H9 (cell line): ENCODE measurements at regions not wholly inside any gene's neighbourhood (a gene's known extent, or its start where the extent isn't known, plus 50 kb on each side); places are given as distances from the start of the nearest gene placed in this dataset.

Experiments
- DNase-seq: peaks from one replicate; pipeline ENCODE4 v3.0.0-alpha.2; 2017
- H2AFZ ChIP-seq: one replicate; pipeline ENCODE4 v1.6.1; 2013; ENCODE audit warnings: mild to moderate bottlenecking, low read length, control low read depth, moderate library complexity
- H2AK5ac ChIP-seq: 2 replicates; pipeline ENCODE4 v1.6.1; 2013; ENCODE audit warnings: low read length, control low read depth, mixed read lengths; ENCODE audit not compliant: insufficient read length
- H2BK120ac ChIP-seq: one replicate; pipeline ENCODE4 v1.6.1; 2013; ENCODE audit warnings: low read depth, mild to moderate bottlenecking, low read length, control low read depth, inconsistent platforms; ENCODE audit not compliant: poor library complexity, severe bottlenecking
- H2BK12ac ChIP-seq: 2 replicates; pipeline ENCODE4 v1.6.1; 2013; ENCODE audit warnings: low read length, control low read depth, mixed read lengths, low read depth; ENCODE audit not compliant: insufficient read length
- H2BK15ac ChIP-seq: 2 replicates; pipeline ENCODE4 v1.6.1; 2013; ENCODE audit warnings: low read depth, low read length, control low read depth
- H2BK20ac ChIP-seq: one replicate; pipeline ENCODE4 v1.6.1; 2013; ENCODE audit warnings: low read depth, mild to moderate bottlenecking, low read length, control low read depth, inconsistent platforms; ENCODE audit not compliant: poor library complexity, severe bottlenecking
- H2BK5ac ChIP-seq: 2 replicates; pipeline ENCODE4 v1.6.1; 2013; ENCODE audit warnings: low read length, control low read depth, mixed read lengths; ENCODE audit not compliant: insufficient read length
- H3K14ac ChIP-seq: 2 replicates; pipeline ENCODE4 v1.6.1; 2013; ENCODE audit warnings: low read length, control low read depth; ENCODE audit not compliant: insufficient read depth
- H3K18ac ChIP-seq: 2 replicates; pipeline ENCODE4 v1.6.1; 2013; ENCODE audit warnings: low read depth, mild to moderate bottlenecking, mixed read lengths, low read length, control low read depth; ENCODE audit not compliant: insufficient read length
- H3K23ac ChIP-seq: 2 replicates; pipeline ENCODE4 v1.6.1; 2013; ENCODE audit warnings: low read length, control low read depth, mixed read lengths, low read depth; ENCODE audit not compliant: insufficient read length
- H3K23me2 ChIP-seq: 2 replicates; pipeline ENCODE4 v1.6.1; 2013; ENCODE audit warnings: low read depth, mild to moderate bottlenecking, mixed read lengths, low read length, control low read depth; ENCODE audit not compliant: insufficient read length, poor library complexity, severe bottlenecking
- H3K27ac ChIP-seq: 2 replicates; pipeline ENCODE4 v1.5.1; 2013; ENCODE audit warnings: low read length, control low read depth, mixed read lengths, low read depth; ENCODE audit not compliant: insufficient read length
- H3K27me3 ChIP-seq: 2 replicates; pipeline ENCODE4 v1.6.1; 2013; ENCODE audit warnings: low read length, control low read depth, inconsistent platforms; ENCODE audit not compliant: insufficient read depth
- H3K4ac ChIP-seq: 2 replicates; pipeline ENCODE4 v1.6.1; 2013; ENCODE audit warnings: low read depth, mild to moderate bottlenecking, control low read depth, inconsistent platforms, low read length, moderate library complexity
- H3K4me1 ChIP-seq: 2 replicates; pipeline ENCODE4 v1.6.1; 2013; ENCODE audit warnings: low read length, control low read depth, inconsistent platforms; ENCODE audit not compliant: insufficient read depth
- H3K4me2 ChIP-seq: 2 replicates; pipeline ENCODE4 v1.6.1; 2013; ENCODE audit warnings: low read length, control low read depth, mixed read lengths; ENCODE audit not compliant: insufficient read length, insufficient read depth
- H3K56ac ChIP-seq: 2 replicates; pipeline ENCODE4 v1.6.1; 2013; ENCODE audit warnings: low read depth, mild to moderate bottlenecking, mixed read lengths, low read length, control low read depth; ENCODE audit not compliant: insufficient read length
- H3K79me1 ChIP-seq: 2 replicates; pipeline ENCODE4 v1.6.1; 2013; ENCODE audit warnings: low read depth, mild to moderate bottlenecking, moderate library complexity, low read length, control low read depth, inconsistent platforms; ENCODE audit not compliant: insufficient read depth, poor library complexity, severe bottlenecking
- H3K79me2 ChIP-seq: 2 replicates; pipeline ENCODE4 v1.6.1; 2013; ENCODE audit warnings: low read length, control low read depth, inconsistent platforms; ENCODE audit not compliant: insufficient read depth
- H3K9ac ChIP-seq: 2 replicates; pipeline ENCODE4 v1.6.1; 2013; ENCODE audit warnings: low read length, control low read depth, mixed read lengths; ENCODE audit not compliant: insufficient read length; ENCODE audit errors: extremely low read depth
- H3K9me3 ChIP-seq: one replicate; pipeline ENCODE4 v1.6.1; 2013; ENCODE audit warnings: low read depth, low read length, inconsistent platforms; ENCODE audit not compliant: control insufficient read depth
- H3T11ph ChIP-seq: one replicate; pipeline ENCODE4 v1.6.1; 2013; ENCODE audit warnings: mild to moderate bottlenecking, low read length, control low read depth, inconsistent platforms
- H4K20me1 ChIP-seq: one replicate; pipeline ENCODE4 v1.6.1; 2013; ENCODE audit not compliant: control insufficient read depth, insufficient read length, insufficient read depth
- H4K5ac ChIP-seq: 2 replicates; pipeline ENCODE4 v1.6.1; 2013; ENCODE audit warnings: low read depth, mild to moderate bottlenecking, mixed read lengths, low read length, control low read depth; ENCODE audit not compliant: insufficient read length
- H4K8ac ChIP-seq: replicated peaks from 2 replicates; pipeline ENCODE4 v1.6.1; 2013; ENCODE audit warnings: low read length, control low read depth, mixed read lengths, low read depth; ENCODE audit not compliant: insufficient read length
- H4K91ac ChIP-seq: 2 replicates; pipeline ENCODE4 v1.6.1; 2013; ENCODE audit warnings: low read depth, mild to moderate bottlenecking, moderate library complexity, mixed read lengths, low read length, control low read depth; ENCODE audit not compliant: insufficient read length
- H3K27ac Mint-ChIP-seq, 3 experiments: 2 replicates in 2 of 3; 3 replicates in 1 of 3; pipeline ENCODE4 v1.8.0; 2020 to 2021; ENCODE audit warnings: mixed read lengths in 3 of 3, mild to moderate bottlenecking in 1 of 3, moderate library complexity in 1 of 3
- H3K27me3 Mint-ChIP-seq: 2 replicates; pipeline ENCODE4 v1.8.0; 2021; ENCODE audit warnings: low read depth, mild to moderate bottlenecking, moderate library complexity, mixed read lengths
- H3K36me3 Mint-ChIP-seq, 3 experiments: 2 replicates in 2 of 3; 3 replicates in 1 of 3; pipeline ENCODE4 v1.8.0; 2020 to 2021; ENCODE audit warnings: low read depth in 3 of 3, mixed read lengths in 3 of 3; ENCODE audit not compliant: insufficient read depth in 1 of 3
- H3K4me1 Mint-ChIP-seq, 2 experiments: 2 replicates each; pipeline ENCODE4 v1.8.0; 2020; ENCODE audit warnings: mixed read lengths in 2 of 2
- H3K4me3 Mint-ChIP-seq, 2 experiments: 2 replicates in 1 of 2; 3 replicates in 1 of 2; pipeline ENCODE4 v1.8.0; 2020 to 2021; ENCODE audit warnings: mild to moderate bottlenecking in 2 of 2, mixed read lengths in 2 of 2, moderate library complexity in 1 of 2
- H3K9me3 Mint-ChIP-seq, 2 experiments: 2 replicates in 1 of 2; 3 replicates in 1 of 2; pipeline ENCODE4 v1.8.0; 2020; ENCODE audit warnings: mild to moderate bottlenecking in 2 of 2, mixed read lengths in 2 of 2, moderate library complexity in 1 of 2
- CTCF ChIP-seq: fragments of 200-600 bp; sonication (generic); conservative IDR thresholded peaks from 3 replicates; pipeline ENCODE4 v1.8.0; 2021; ENCODE audit warnings: antibody characterized with exemption, mild to moderate bottlenecking
- whole genome bisulfite sequencing: extraction: QIAGEN DNeasy Blood & Tissue Kit; methylation state at CpG from one replicate; pipeline ENCODE4 v1.1.7; 2013; ENCODE audit warnings: missing lambda C conversion rate, low lambda C conversion rate, mixed read lengths; ENCODE audit not compliant: insufficient read length; ENCODE audit errors: extremely low coverage; 5-methylcytosine and 5-hydroxymethylcytosine counted together

GRCh38 chrX:9286234-9286633 is 178.6 kb upstream of the TBL1X start:
- Histone ChIP-seq H3K23me2 (no peaks in the 10 kb centered on the region), H3K56ac (no peak overlapping the region), H2BK15ac (no peak overlapping the region), H2BK12ac (no peak overlapping the region), H4K8ac (no peak overlapping the region), H3K9me3 (no peaks in the 10 kb centered on the region), H2BK20ac (no peak overlapping the region), H3T11ph (no peak overlapping the region), H2AFZ (no peak overlapping the region), H3K14ac (no peak overlapping the region), H3K18ac (no peak overlapping the region), H3K79me2 (no peaks in the 10 kb centered on the region), H3K4me2 (no peak overlapping the region), H2BK120ac (no peak overlapping the region), H2BK5ac (no peak overlapping the region), H4K91ac (no peak overlapping the region), H3K4me1 (no peaks in the 10 kb centered on the region; the same call in 1 of the 2 replicates), H3K23ac (no peak overlapping the region), H4K20me1 (no peaks in the 10 kb centered on the region), H3K9ac (no peak overlapping the region), H3K4ac (no peak overlapping the region), H3K27ac (no peak overlapping the region), H2AK5ac (no peak overlapping the region), H4K5ac (no peak overlapping the region), H3K79me1 (no peaks in the 10 kb centered on the region), H3K27me3 (no peaks in the 10 kb centered on the region; the same call in 1 of the 2 replicates)
- Mint-ChIP-seq H3K4me1 (peaks cover 13 to 17% of the 10 kb centered on the region in 2 experiments; a peak in 3 of 4 replicates), H3K27ac (no peak overlapping the region), H3K9me3 (peaks cover 0 to 49% of the 10 kb centered on the region in 2 experiments; a peak in 3 of 5 replicates), H3K36me3 (no peaks in the 10 kb centered on the region), H3K27me3 (peaks cover 3% of the 10 kb centered on the region), H3K4me3 (no peak overlapping the region)
- DNase-seq = no peak
- TF ChIP-seq CTCF = no peak
- WGBS = no CpG with 5 or more reads among the region's 3 CpGs
